Body of pancreas (tissue), 4 donors: ENCODE measurements at regions not wholly inside any gene's neighbourhood (a gene's known extent, or its start where the extent isn't known, plus 50 kb on each side); places are given as distances from the start of the nearest gene placed in this dataset.

Experiments
- CTCF ChIP-seq, 7 experiments: fragments of 450-650 bp in 4 of 7; fragments of 200-600 bp in 3 of 7; sonication (generic) in 3 of 7; IDR thresholded peaks; one replicate each; pipeline ENCODE4 v1.5.1; 2016 to 2019; ENCODE audit warnings: antibody characterized with exemption in 7 of 7
- POLR2A ChIP-seq, 3 donors: fragments of 450-650 bp; IDR thresholded peaks; one replicate each; pipeline ENCODE4 v1.6.1; 2016; ENCODE audit warnings: antibody characterized with exemption in 3 of 3, mild to moderate bottlenecking in 2 of 3

DNA sequence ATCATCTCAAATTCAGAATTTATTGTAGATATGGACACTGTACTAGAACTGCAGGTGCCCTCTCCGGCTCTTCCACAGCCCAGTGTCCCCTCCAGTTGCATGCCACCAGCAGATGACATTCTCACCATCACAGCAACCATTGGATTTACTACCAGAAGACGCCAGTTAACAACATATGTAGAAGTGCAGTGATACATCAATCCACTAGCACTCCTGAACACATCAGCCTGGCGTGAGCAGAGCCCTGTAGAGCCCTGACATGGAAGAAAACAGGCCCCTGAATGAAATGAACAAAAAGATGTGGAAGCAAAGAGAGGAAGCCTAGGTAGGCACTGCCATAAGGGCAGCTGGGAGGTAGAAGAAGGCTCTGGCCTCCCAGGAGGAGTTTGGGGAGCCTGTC is 73.1 kb upstream of the GALNT2 start:
- TF ChIP-seq CTCF (IDR thresholded peaks at IDR 0.05) = no peak
- TF ChIP-seq POLR2A (IDR thresholded peaks at IDR 0.05) = no peak
